ENCODE measurements at regions not wholly inside any gene's neighbourhood (a gene's known extent, or its start where the extent isn't known, plus 50 kb on each side); places are given as distances from the start of the nearest gene placed in this dataset.

DNA sequence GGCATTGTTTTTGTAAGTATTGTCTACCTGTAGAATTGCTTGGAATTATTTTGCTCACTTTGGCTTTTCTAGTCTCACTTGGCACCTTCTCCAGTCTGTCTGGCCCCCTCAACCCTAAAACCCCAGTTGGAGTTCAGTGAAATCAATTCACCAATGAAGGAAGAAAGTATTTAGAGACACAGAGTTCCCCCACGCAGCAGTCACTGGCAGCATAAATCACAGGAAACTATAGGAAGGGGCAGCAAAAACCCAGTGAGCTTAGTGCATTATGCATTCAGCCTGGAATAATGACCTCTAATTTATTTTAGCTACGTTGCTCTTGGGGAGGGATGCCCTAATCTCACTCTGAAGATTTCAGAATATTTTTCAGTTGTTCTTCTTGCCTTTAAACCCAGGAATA, 204.7 kb upstream of the BLID start:
- in situ Hi-C loops (cut with HindIII; ENCODE audit: low pct_unique_long_range_greater_than_20kb, low sequenced_read_pairs), result no loop called here
- no peak for DNase-seq (ENCODE audit: low read depth in 1 of 2, low spot score in 1 of 2)
- TF ChIP-seq JUND (IDR thresholded peaks at IDR 0.05; ENCODE audit: low read depth), result no peak

GRCh38 chr11:122319691-122320620, 203.9 kb upstream of the BLID start:
- TF ChIP-seq JUND (IDR thresholded peaks at IDR 0.05; ENCODE audit: low read depth), result no peak
- in situ Hi-C loops (cut with HindIII; ENCODE audit: low pct_unique_long_range_greater_than_20kb, low sequenced_read_pairs), result no loop called here
- DNase-seq (ENCODE audit: low read depth in 1 of 2, low spot score in 1 of 2), result no peak

- DNase-seq (ENCODE audit: low read depth in 1 of 2, low spot score in 1 of 2), result no peak
- TF ChIP-seq JUND (IDR thresholded peaks at IDR 0.05; ENCODE audit: low read depth), result no peak
- in situ Hi-C loops (cut with HindIII; ENCODE audit: low pct_unique_long_range_greater_than_20kb, low sequenced_read_pairs), result no loop called here
Measured at GRCh38 chr11:122319085-122319484, 203.1 kb upstream of the BLID start.

DNA sequence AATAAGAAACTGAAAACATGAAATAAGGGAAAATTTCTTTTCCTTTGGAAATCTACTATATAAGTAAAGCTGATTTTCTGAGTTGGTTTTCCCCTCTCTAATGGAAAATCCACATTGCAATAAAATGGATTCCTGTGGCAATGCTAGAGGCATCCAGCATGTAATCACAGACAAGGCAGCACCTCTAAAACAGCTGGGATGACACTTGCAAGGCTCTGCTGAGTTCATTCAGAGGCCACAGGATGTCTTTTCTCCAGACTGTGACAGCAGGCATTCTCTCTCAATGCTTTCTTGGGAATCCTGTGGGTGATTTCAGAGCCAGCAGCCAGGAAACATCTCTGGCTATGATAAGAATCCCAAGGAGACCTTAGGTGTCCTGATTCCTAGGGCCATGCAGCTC, 201.3 kb upstream of the BLID start:
- no peak for DNase-seq (ENCODE audit: low read depth in 1 of 2, low spot score in 1 of 2)

GRCh38 chr11:122313581-122313980, 197.6 kb upstream of the BLID start:
- in situ Hi-C loops (cut with HindIII; ENCODE audit: low pct_unique_long_range_greater_than_20kb, low sequenced_read_pairs), result no loop called here
- no peak for DNase-seq (ENCODE audit: low read depth in 1 of 2, low spot score in 1 of 2)
- no peak for TF ChIP-seq JUND (IDR thresholded peaks at IDR 0.05; ENCODE audit: low read depth)

More for the DNA sequence above, 201.3 kb upstream of the BLID start:
- in situ Hi-C loops (cut with HindIII; ENCODE audit: low pct_unique_long_range_greater_than_20kb, low sequenced_read_pairs), result no loop called here
- no peak for TF ChIP-seq JUND (IDR thresholded peaks at IDR 0.05; ENCODE audit: low read depth)

GRCh38 chr11:122311216-122311755, 195.3 kb upstream of the BLID start:
- in situ Hi-C loops (cut with HindIII; ENCODE audit: low pct_unique_long_range_greater_than_20kb, low sequenced_read_pairs), result no loop called here
- no peak for DNase-seq (ENCODE audit: low read depth in 1 of 2, low spot score in 1 of 2)
- TF ChIP-seq JUND (IDR thresholded peaks at IDR 0.05; ENCODE audit: low read depth), result no peak

GRCh38 chr11:122310766-122311165, 194.8 kb upstream of the BLID start:
- DNase-seq (ENCODE audit: low read depth in 1 of 2, low spot score in 1 of 2), result no peak
- TF ChIP-seq JUND (IDR thresholded peaks at IDR 0.05; ENCODE audit: low read depth), result no peak
- in situ Hi-C loops (cut with HindIII; ENCODE audit: low pct_unique_long_range_greater_than_20kb, low sequenced_read_pairs), result no loop called here

DNA sequence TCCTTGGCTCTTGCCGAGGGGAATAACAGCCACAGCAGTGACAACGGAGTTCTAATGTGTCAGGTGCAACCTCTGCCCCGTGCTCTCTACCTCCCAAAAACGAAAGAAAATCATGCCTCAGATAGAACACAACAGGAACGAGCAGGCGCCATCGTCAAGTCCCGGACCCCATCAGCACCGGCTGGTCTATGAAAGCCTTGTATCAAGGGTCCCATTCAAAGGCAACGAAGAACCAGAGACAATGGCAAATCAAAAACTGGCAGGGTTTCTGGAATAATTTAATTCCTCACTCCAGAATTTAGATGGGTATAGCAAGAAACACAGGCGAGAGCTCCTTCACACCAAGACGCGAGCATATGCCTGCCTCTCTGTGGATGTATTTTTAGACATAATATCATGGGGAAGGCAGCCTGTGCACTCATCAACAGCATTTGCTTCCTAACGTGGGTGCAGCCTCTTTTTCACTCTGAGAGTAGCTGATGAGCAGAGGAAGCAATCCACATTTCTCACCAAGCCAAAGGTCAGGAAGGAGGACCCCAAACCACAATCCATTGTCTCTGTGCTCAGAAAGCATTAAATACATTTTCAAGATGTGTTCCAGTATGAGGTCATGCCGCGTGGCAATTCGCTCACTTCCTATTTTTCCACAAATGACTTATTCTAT, 193.4 kb upstream of the BLID start:
- in situ Hi-C loops (cut with HindIII; ENCODE audit: low pct_unique_long_range_greater_than_20kb, low sequenced_read_pairs), result no loop called here
- no peak for TF ChIP-seq JUND (IDR thresholded peaks at IDR 0.05; ENCODE audit: low read depth)
- no peak for DNase-seq (ENCODE audit: low read depth in 1 of 2, low spot score in 1 of 2)

GRCh38 chr11:122308226-122308625, 192.2 kb upstream of the BLID start:
- TF ChIP-seq JUND (IDR thresholded peaks at IDR 0.05; ENCODE audit: low read depth), result no peak
- DNase-seq (ENCODE audit: low read depth in 1 of 2, low spot score in 1 of 2), result no peak
- in situ Hi-C loops (cut with HindIII; ENCODE audit: low pct_unique_long_range_greater_than_20kb, low sequenced_read_pairs), result no loop called here

DNA sequence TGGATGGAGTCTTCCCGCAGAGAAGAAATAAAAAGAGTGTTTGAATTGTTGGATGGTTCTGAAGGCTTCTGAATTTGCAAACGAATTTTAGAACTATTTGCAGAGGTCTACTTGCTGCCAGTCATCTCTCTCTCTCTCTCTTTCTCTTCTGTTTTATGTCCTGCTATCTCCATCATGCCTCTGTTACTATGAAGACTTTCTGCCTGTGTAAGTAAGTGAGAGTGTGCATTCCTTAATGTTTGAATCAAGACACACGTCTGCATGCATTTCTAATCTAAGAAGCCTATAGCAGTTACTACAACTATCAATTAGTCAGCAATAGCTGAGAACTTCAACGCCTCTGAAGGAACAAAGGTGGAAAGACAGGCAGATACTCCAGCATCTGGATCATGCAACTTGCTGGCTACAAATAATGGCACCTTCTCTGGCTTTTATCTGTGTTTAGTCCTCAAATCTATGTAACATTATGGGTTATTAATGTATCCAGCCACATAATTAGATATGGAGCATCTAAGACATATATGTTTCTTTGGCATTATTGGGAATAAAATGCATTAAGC, 191.5 kb upstream of the BLID start:
- in situ Hi-C loops (cut with HindIII; ENCODE audit: low pct_unique_long_range_greater_than_20kb, low sequenced_read_pairs), result no loop called here
- DNase-seq (ENCODE audit: low read depth in 1 of 2, low spot score in 1 of 2), result no peak
- no peak for TF ChIP-seq JUND (IDR thresholded peaks at IDR 0.05; ENCODE audit: low read depth)

- no peak for DNase-seq (ENCODE audit: low read depth in 1 of 2, low spot score in 1 of 2)
- in situ Hi-C loops (cut with HindIII; ENCODE audit: low pct_unique_long_range_greater_than_20kb, low sequenced_read_pairs), result no loop called here
- no peak for TF ChIP-seq JUND (IDR thresholded peaks at IDR 0.05; ENCODE audit: low read depth)
Measured at GRCh38 chr11:122306831-122307391, 190.9 kb upstream of the BLID start.

GRCh38 chr11:122305426-122306320, 189.7 kb upstream of the BLID start:
- in situ Hi-C loops (cut with HindIII; ENCODE audit: low pct_unique_long_range_greater_than_20kb, low sequenced_read_pairs), result no loop called here
- DNase-seq (ENCODE audit: low read depth in 1 of 2, low spot score in 1 of 2), result no peak
- TF ChIP-seq JUND (IDR thresholded peaks at IDR 0.05; ENCODE audit: low read depth), result no peak
